CD4-positive, alpha-beta T cell treated with Interleukin-21 for 1 hour (primary cell): ENCODE measurements at regions not wholly inside any gene's neighbourhood (a gene's known extent, or its start where the extent isn't known, plus 50 kb on each side); places are given as distances from the start of the nearest gene placed in this dataset.
"Not testable (repeated sequence)": the region's sequence is repeated elsewhere in the genome, so short reads cannot be mapped to it uniquely, and the experiment has no call there.

ENCODE experiments used
- DNase-seq: peaks from one replicate; pipeline ENCODE4 v3.0.0-alpha.2; 2020

DNA sequence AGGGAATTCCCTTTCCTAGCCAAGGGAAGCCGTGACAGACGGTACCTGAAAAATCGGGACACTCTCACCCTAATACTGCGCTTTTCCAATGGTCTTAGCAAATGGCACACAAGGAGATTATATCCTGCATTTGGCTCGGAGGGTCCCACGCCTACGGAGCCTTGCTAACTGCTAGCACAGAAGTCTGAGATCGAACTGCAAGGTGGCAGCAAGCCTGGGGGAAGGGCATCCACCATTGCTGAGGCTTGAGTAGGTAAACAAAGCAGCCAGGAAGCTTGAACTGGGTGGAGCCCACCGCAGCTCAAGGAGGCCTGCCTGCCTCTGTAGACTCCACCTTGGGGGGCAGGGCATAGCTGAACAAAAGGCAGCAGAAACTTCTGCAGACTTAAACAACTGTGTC, 560.6 kb downstream of the SOX5 start:
- not testable (repeated sequence) for DNase-seq

GRCh38 chr12:23389315-23389714, 560.2 kb downstream of the SOX5 start:
- DNase-seq: not testable (repeated sequence)

DNA sequence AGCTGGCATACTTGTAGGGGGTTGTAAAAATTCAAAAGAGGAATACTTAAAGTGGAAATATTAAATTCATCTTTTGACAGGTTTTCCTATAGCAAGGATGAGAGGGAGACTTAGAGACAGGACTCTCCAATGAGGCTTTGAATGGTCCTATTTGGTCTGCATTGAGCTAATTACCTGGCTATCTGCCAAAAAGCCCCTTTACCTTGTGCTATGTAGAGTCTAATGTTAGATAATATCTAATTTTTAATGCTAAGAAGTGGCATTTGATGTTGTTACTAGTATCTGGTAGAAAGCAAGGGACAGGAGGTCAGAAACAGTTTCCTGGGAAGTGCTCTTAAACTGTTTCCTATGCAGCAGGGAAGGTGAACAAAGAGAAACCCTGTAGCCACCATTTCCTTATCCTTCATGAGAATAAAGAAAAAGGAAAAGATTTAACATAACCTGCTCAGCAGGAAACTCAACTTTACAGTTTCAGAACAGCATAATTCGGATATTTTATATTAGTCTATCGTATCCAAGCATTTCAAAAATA, 550.0 kb downstream of the SOX5 start:
- DNase-seq: no peak

- DNase-seq: no peak
Observed at GRCh38 chr12:23415180-23415579, 534.3 kb downstream of the SOX5 start.

- no peak for DNase-seq
Observed at GRCh38 chr12:23421556-23421955, 527.9 kb downstream of the SOX5 start.

GRCh38 chr12:23423097-23423687, 526.3 kb downstream of the SOX5 start:
- no peak for DNase-seq

DNA sequence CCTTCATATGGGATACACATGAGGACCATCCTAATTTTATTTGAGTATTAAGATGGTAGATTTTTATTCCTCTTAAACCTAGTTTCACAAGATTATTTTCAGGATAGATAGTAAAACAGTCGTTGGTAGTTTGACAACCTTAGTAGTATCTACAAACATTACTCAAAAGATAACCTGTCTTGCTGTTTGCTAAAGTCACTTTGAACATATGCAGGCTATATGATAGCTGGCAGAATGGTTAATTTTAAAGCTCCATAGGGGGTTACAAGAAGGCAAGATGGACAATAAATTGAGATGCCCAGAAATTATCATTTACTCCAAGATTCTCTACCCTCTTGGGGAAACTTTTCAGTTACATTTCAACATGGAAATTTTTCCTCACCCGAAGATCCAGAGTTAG, 525.7 kb downstream of the SOX5 start:
- no peak for DNase-seq

GRCh38 chr12:23424685-23425084, 524.8 kb downstream of the SOX5 start:
- no peak for DNase-seq

GRCh38 chr12:23426328-23426727, 523.1 kb downstream of the SOX5 start:
- no peak for DNase-seq

- DNase-seq: no peak
Observed at GRCh38 chr12:23428758-23429157, 520.7 kb downstream of the SOX5 start.

DNA sequence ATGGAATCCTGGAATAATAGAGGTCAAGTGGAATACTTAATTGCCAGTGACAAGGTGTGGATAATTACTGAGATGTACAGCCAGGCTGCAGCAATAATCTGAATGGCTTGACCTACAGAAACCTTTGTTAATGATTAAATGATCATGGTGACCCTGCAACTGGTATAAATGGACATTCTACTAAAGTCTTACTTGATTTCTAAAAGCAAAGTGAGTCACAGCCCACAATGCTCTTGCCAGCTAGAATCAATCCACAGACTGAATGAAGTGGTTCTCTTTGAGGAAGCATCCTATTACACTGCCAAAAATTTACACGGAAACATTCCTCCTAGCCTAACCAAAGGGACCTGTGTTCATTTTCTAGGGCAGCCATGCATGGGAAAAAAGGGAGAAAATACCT, 518.5 kb downstream of the SOX5 start:
- no peak for DNase-seq

DNA sequence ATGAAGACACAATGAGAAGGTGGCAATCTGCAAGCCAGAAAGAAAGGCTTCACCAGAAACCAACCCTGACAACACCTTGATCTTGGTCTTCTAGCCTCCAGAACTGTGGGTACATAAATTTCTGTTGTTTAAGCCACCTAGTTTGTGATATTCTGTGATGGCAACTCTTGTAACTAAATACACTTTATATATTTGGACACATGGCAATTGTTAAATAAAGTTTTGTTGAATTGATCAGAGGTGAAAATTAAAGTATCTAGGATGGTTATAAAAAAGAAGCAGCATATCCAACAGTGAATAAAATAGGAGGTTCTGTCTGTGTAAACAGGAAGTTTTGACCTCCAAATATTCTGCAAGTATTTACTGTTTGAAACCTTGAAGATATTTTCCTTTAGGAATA, 516.3 kb downstream of the SOX5 start:
- no peak for DNase-seq

DNA sequence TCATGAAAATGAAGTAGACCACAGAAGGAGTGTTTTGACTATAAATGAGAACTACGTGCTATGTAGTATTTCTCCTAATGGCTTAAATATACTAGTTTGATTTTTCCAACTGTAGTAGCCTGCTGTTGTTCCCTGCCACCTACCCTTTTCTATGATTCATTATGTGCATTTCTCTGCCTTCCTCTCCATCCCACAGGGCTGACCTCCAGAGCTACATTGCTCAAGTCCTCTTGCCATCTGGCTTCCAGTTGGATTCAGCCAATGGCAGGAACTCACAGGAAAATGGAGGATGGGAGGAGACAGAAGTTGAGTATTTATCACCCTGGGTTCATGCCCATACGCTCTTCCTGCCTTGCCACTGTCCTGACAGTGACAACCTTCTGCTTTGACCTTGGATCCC, 515.3 kb downstream of the SOX5 start:
- DNase-seq: no peak

DNA sequence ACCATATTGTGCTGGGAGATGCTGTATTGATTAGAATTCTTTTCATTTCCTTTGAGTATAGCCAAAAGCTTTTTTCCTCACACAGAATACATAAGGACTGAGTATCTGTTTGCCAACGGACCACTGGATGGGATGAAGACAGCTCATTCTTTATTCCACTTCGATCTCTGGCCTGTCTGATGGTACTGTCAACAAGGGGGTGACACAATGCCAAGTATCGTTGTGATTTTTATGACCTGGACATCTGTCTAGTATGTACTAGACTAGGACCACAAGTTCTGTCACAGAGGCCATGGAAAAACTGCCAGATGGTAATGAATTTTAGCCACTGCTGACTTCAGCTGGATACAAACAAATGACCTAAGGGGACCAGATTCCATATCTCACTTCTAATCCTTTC, 502.7 kb downstream of the SOX5 start:
- DNase-seq: no peak

- no peak for DNase-seq
Observed at GRCh38 chr12:23450810-23451209, 498.7 kb downstream of the SOX5 start.

- no peak for DNase-seq
Observed at GRCh38 chr12:23455283-23455682, 494.2 kb downstream of the SOX5 start.

DNA sequence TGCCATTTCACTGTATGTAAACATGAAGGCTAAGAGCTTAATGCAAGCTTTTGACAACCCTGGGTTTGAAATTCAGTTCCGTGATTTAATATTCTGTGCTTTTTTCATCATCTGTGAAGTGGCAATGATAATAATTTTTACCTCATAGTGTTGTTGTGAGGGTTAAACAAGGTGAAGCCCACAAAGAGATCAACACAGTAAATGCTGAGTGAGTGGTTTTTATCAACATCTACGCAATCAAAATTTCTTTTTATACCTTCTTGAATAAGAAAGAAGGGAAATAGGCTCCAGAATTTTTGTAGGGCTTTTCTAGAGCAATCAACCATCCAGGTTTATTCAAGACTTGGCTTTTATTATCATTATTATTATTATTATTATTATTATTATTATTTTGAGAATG, 490.8 kb downstream of the SOX5 start:
- DNase-seq: no peak

- DNase-seq: no peak
Observed at GRCh38 chr12:23462546-23462945, 486.9 kb downstream of the SOX5 start.

DNA sequence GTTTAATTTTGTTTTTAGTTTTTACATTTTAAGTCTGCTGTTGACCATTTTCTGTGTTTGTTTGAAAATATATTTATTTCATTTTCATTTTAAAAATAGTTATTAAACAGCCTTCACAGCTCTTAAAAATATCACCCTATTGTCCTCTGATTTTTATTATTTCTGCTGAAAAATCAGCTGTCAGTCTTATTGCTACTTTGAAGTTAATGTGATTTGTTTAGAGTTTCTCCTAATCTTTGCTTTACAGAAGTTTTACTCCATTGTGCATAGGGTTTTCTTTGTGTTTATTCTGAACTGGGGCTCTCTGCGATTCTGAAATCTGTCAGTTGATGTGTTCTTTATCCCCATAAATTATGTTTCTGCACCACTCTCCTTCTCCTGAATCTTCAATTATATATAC, 486.3 kb downstream of the SOX5 start:
- DNase-seq: no peak

- no peak for DNase-seq
Observed at GRCh38 chr12:23464241-23464812, 485.1 kb downstream of the SOX5 start.

DNA sequence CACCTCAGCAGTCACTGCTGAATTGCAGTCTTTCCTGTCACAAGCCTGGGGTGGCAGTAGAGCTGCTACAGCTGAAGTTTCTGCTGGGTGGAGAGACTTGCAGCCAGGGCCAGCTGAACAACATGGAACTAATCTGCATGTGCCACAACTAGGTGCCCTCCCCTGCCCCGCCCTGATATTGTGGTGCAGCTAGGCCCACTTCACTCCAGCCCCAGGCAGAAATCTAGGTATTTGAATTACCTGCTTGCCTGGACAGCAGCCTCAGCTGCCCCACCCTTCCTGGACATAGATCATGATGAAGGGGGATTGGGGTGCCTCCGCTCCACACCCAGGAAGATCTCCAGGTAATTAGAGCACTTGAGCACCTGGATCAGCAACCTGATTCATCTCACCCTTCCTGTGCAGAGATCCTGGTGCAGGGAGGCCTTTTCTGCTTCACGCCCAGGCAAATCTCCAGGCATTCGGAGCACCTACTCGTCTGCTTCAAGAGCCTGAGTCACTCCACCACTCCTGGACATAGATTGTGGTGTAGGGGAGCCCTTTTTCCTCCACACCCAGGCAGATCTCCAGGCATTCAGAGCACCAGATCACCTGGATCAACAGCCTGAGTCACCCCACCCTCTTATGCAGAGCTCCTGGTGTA, 477.0 kb downstream of the SOX5 start:
- no peak for DNase-seq

GRCh38 chr12:23473071-23473470, 476.4 kb downstream of the SOX5 start:
- DNase-seq: no peak

DNA sequence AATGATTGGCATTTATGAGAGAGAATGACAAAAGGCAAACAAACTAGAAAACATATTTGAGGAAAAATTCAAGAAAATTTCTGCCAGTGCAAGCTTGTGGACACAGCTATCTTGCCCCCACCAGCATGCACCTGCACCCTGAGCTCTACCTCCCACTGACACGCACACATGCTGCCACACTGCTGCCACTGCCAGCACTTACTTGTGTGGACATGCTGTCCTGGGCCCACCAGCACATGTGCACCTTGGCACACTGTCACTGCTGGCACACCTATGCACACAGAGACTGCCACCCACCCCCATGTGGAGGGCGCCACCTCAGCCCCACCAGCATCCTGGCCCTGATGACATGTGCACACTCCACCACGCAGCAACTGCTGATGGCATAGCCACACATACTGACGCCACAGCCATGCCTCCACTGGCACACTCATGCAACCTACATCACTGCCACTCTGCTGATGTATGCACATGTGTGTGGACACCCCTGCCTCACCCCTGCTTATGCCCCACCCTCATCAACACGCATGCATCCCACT, 475.0 kb downstream of the SOX5 start:
- DNase-seq: no peak
